Esophagus mucosa (tissue), 1 donor: ENCODE measurements at regions not wholly inside any gene's neighbourhood (a gene's known extent, or its start where the extent isn't known, plus 50 kb on each side); places are given as distances from the start of the nearest gene placed in this dataset.
"Not testable (repeated sequence)": the region's sequence is repeated elsewhere in the genome, so short reads cannot be mapped to it uniquely, and the experiment has no call there.

Experiments
- ATAC-seq: fragments of 200-7000 bp; cut with Tn5 transposase; one replicate; pipeline ENCODE4 v1.9.1; 2020
- donor health status: DM: yes; HTN: yes; CAD: no.

DNA sequence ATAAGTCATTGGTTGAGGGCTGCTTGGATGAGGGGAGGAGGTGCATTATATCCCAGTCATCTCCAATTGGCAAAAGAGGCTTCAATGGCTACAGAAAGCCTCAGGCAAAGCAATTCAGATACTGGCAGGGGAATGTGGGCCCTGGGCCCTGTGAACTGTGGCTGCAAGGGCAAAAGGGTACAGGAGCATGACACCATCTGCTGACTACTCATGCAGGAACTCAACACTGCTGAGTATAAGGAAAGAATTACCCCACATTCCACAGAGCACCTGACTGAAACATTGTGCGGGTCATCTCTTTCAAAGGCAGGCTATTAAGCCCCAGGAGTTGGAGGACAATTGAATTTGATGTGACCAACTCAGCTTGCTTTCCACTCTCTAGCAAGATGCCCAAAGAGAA lies 92.1 kb upstream of the SPTLC3 start:
- no peak for ATAC-seq

DNA sequence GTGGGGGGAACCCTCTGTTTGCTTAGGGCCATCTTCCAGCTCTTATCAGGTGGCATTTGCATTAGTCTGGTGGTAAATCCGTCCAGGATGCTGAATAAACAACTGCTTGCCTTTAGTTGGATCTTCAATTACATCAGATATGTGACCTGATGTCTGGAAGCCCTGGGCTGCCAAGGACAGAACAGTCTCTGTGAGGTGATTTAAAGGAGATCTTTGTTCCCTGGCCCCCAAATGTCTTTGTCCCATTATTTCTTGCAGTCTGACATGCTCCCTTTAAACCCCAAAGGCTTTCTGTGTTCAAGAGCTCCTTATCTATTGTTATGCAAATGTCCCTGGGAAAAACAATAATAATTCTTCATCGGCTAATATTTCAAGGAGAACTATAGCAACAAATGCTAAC lies 84.6 kb upstream of the SPTLC3 start:
- ATAC-seq = no peak

DNA sequence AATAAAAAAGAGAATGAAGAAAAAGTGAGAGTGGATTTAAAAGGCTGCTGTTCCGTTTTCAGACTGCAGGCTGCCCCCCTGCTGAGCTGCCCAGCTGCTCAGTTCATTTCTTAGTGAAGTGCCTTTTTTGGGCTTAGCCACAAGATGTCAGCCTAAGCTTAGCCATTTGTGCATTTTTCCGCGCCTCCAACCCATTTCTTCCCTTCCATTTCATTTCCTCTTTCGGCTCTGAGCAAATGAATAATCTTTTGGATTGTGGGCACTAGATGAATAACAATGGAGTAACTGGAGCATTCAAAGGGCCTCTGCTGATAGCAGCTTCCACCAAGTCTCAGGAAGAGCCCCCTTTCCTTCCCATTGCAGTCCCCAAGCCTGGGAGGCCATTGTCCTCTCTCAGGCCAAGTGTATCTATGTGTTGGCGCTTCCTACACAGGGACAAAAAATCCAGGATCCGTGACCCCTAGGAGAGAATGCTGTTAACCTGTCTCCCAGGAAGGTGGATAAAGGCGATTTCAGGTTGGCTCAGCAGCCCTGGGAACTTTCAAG lies 83.5 kb upstream of the SPTLC3 start:
- peak; percentile 88 for ATAC-seq

DNA sequence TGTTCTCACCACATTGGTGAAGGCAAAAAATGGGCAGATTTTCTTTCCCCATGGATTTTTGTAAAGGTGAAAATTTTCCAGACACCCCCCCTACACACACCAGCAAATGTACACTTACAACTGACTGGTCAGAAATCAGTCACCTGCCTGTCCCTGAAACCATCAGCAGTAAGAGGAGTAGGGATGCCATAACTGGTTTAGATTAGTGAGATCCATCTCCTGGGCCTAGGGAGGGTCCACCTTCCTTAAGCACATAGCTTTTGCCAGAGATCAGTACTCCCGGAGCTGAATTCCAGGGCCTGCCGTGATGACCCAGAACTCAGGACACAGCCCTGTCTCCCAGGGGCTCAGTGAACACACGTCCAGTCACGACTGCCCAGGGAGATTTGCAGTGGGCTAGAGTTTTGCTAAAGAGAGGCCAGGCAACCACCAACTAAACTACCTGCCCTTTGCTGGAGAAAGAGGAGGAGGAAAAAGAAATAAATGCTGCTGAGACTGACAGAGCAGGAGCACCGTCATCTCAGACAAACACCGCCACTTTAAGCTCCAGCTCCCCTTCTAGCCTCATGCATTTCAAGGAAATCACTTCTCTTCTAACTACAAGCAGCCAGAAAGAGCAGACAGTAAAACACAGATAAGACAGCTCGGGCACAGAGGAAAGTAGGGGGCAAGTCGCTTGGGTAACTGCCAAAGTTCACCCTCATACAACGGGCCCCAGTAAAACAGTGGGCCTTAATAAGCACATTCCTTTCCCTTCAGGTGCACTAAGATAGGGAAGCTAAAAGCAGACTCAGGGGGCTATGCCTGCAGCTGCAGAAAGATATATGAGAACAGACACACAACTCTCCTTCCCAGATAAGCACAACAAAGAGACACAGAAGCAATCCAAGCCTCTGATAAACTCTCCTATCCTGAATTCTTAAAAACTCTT lies 82.6 kb upstream of the SPTLC3 start:
- no peak for ATAC-seq

DNA sequence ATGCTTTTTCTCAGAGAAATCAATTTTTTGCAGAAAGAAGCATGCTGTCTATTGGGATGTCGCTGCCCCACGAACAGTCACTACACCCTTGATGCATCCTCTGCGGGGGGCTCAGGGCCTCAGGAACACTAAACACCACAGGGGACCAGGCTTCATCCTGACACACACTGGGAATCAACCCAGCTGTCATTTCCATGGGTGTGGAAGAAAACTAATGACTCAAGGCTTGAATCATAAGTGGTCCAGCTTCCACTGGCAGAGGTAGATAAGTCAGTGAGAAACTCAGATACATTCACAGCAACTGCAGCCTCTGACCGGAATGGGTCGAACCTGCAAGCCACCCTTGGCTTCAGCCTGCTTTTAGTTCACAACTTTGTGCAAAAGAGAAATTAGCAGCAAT lies 81.3 kb upstream of the SPTLC3 start:
- ATAC-seq = no peak

DNA sequence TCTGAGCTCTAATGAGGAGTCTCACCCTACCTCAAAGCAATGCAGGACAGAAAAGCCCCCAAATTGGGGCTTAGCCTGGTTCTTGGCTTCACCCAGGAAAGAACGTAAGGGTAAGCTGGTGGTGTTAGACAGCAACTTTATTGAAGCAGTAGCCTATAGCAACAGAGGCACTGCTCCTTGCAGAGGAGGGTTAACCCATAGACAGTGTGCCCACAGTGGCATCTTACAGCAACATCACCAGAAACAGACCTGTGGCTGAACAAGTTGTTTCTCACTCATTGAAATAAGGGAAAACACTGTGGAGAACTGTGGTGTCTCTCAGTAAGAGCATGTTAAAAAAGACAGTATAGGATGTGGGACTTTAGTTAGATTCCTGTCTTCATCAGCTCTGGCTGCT lies 80.4 kb upstream of the SPTLC3 start:
- no peak for ATAC-seq

DNA sequence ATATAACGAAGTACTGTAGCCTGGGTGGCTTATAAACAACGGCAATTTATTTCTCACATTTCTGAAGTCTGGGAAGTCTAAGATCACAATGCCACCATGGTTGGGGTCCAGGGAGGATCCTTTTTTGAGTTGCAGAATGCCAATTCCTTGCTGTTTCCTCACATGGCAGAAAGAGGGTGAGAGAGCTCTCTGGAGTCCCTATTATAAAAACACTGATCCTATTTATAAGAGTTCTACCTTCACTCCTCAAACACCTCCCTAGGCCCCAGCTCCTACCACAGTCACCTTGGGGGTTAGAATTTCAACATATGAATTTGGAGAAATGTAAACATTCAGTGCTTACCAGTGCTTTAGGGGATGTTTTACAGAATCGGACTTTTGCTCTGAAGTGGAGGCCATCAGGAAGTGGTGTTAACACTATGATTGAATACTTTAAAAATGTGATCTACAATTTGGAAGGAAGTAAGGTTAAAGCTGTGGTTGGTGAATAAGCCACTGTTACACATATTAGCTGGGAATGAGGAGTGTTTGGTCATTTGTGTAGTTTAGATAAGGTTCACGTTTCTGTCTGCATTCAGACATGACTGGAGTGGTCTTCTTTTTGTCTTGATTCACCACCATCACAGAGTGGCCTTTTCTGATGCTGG lies 79.9 kb upstream of the SPTLC3 start:
- no peak for ATAC-seq

DNA sequence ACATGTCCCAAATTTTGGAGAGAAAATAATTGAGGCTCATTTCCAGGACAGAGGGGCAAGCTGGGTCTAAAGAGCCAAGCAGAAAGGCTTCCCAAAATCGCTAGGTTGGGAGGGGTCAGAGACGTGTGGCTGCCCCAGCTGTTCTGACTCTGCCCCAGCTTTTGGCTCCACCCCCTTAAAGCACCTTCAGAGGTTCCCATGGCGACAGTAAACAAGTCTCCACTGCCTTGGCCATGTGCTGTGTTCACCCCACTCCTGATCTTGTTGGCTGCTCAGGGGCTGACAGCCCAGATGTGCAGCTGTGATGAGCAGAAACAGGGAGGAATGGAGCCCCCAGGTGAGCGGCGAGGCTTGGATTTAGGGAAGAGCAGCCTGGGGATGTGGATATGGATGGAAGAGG lies 72.8 kb upstream of the SPTLC3 start:
- no peak for ATAC-seq

DNA sequence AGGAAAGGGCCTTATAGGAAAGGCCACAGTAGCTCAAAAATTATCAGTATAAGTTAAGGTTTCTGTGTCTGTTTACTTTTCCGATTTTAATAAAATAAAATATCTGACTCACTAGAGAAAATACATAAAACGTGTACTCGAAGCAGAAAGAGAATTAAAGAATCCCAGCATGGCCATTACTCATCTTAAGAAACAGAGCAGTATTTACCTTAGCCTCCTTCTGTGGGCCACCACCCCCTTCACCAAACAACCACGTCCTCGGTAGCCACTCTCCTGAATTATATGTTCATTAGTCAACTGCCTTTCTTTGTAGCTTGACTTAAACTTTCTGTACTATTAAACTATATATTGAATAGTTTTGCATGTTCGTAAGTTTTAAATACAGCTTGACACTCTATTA lies 72.2 kb upstream of the SPTLC3 start:
- no peak for ATAC-seq

DNA sequence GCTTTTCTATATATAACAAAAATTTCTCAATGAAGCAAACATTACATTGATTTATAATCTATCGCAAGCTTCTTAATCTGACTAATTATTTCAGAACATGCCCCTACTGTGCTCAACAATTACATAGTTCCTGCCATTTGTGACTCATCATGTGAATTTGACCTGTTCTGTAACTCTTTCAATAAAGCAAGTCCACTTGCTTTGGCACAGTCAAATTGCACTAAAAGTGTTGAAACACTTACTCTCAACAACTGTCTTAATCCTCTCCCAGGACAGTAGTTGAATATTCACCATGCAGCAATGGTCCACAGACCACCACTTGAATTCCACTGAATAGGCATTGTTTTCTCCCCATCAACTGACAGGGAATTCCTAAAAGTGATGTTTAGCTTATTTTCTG lies 67.7 kb upstream of the SPTLC3 start:
- no peak for ATAC-seq

DNA sequence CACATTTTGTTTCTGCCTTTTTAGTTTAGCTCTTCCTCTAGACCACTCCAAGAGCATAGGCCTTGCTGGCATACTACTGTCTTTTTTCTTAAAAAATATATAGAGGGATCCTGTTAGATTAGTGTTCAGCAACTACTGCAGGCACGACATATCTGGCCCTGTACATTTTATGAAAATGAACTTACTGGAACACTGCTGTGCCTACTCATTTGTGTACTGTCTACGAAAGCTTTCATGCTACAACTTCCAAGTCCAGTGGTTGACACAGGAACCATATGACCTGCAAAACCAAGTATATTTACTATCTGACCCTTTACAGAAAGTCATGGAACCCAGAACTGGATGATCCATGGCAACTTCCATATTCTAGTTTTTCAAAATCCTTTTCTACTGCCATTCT lies 66.6 kb upstream of the SPTLC3 start:
- no peak for ATAC-seq

DNA sequence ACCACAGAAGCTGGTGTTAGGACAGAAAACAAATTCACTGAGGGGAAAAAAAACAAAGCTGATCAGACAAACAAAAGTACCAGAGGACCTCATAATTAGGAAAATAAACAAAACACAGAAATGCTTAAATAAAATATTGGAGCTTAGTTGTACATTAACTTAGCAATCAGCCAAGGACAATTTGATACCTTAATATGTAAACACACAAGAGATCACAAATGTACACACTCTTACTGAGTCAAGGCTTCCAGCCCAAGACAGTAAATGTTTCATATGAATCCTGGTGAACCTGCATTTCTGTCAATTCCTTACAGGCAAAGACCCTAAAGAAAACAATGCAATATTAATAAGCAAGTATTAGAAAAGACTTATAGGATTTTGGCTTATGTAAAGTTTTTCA lies 62.0 kb upstream of the SPTLC3 start:
- ATAC-seq = no peak

DNA sequence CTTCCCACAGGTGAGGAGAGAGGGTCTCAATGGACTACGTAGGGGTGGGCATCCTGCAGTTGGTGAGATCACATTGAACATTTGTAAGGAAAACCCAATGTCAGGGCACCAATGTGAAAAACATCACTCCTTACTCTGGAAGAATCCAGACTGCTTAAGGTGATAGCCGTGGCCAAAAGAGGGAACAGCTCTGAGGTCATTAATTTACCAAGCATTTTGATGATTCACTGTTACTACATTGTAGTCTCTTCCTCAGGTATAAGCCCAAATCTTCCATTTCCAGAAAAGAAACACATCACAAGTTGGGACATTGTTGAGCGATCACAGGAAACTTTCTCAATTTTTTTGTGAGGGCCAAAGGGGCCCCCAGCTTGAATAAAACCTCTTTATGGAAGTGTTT lies 61.1 kb upstream of the SPTLC3 start:
- ATAC-seq = no peak

DNA sequence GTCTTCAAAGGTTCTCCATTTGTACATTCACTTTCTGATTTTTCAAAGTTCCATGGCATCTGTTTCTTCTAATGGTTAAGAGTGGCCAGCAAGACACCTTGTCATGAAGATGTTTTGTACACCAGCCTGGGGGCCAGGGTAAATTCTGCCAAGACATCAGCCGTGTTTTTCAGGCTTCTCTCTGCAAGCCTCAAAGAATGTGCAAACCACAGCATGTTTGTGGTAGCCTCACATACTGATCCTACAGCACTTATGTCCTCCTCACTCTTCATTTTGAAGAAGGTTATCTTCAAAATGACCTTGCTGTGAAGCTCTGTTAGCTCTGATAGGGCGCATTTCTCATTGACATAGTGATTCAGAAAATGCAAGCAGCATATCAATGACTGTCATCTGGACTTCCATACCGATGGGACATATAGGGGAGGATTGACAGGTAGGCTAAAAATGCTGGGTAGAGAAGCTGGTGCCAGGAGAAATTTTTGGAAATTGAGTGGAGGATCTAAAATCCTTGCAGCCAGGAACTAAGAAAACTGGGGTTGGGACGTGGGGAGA lies 59.3 kb upstream of the SPTLC3 start:
- ATAC-seq = no peak

DNA sequence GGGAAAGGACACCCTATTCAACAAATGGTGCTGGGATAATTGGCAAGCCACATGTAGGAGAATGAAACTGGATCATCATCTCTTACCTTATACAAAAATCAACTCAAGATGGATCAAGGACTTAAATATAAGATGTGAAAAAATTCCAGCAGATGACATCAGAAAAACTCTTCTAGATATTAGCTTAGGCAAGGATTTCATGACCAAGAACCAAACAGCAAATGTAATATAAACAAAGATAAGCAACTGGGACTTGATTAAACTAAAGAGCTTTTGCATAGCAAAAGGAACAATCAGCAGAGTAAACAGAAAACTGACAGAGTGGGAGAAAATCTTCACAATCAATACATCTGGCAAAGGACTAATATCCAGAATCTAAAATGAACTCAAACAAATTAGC lies 54.5 kb upstream of the SPTLC3 start:
- not testable (repeated sequence) for ATAC-seq

DNA sequence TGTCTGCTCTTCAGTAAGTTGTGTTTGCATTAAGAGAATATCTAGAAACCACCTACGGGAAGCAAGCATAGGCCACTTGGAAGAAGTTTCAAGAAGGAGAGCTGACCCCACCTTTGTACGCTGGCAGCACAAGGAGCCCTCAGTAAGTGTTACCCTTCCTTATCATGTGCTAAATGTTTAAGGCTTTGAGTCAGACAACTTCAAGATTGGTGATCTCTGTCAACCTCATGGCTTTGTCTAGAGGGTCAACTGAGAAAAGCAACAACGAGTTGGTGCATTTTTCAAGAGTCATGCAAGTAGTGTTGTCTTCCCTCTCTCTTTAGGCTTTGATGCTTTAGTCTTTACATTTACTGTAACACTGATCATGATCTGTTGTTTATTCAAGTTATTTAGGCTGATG lies 53.2 kb upstream of the SPTLC3 start:
- ATAC-seq = no peak

DNA sequence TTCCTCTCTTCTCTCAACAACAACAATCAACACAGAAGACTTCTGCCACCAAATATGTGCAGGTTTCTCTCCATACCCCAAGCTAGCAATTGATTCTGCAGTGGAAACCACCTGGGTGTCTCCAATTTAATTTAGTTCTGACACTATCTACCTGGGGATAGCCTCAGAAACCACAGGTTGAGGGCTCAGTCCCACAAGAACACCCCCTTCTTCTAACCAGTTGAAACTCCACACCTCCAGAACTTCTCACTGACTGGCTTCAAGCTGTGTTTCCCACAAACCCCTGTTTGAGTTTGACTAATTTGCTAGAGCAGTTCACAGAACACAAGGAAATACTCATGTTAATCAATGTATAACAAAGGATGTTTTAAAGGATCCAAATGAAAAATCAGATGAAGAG lies 52.5 kb upstream of the SPTLC3 start:
- ATAC-seq = no peak

DNA sequence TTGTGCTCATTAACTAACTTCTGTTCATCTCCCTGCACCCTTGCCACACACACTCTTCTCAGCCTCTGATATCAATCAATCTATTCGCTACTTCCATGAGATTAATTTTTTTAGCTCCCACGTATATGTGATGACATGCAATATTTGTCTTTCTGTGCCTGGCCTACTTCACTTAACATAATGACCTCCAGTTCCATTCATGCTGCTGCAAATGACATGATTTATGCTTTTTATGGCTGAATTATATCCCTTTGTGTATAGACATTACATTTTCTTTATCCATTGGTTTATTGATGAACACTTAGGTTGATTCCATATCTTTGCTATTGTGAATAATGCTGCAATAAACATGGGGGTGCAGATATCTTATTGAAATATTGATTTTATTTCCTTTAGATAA lies 50.8 kb upstream of the SPTLC3 start:
- ATAC-seq = no peak
